K562 (cell line): ENCODE measurements at regions not wholly inside any gene's neighbourhood (a gene's known extent, or its start where the extent isn't known, plus 50 kb on each side); places are given as distances from the start of the nearest gene placed in this dataset.
A peak's percentile ranks its signal among the peaks of the same experiment; 100 is the strongest.
"Not testable (repeated sequence)": the region's sequence is repeated elsewhere in the genome, so short reads cannot be mapped to it uniquely, and the experiment has no call there.

Experiments
- ATAC-seq: fragments of 200-7000 bp; cut with Tn5 transposase; 3 replicates; pipeline ENCODE4 v1.9.1; 2020; ENCODE audit warnings: moderate library complexity
- BruUV-seq: library from RNA; stranded (reverse); fragments of 400-500 nt; replicated peaks from 2 replicates; lab custom pipeline; 2021; lab: Mats Ljungman, UMichigan
- CTCF ChIA-PET: fragments of 300-600 bp; formaldehyde crosslinking; extraction: SDS; loops from one replicate; lab custom pipeline; 2021; ENCODE audit warnings: low intra/inter-chr PET ratio; lab: Yijun Ruan, JAX
- POLR2A ChIA-PET: fragments of 300-600, 350-650 bp; sonication (Branson Sonifier 250); formaldehyde crosslinking; extraction: SDS; loops from one replicate; lab custom pipeline; 2021; ENCODE audit warnings: antibody characterized with exemption, inconsistent platforms; lab: Yijun Ruan, JAX
- DNase-seq, 4 experiments: peaks; one replicate each; pipeline versions ENCODE4 v3.0.0 to v3.0.0-alpha.2; 2011 to 2018; ENCODE audit warnings: low spot score in 3 of 4, mixed read lengths in 3 of 4; ENCODE audit errors: extremely low read depth in 1 of 4
- FAIRE-seq: peaks from 2 replicates; lab custom pipeline; 2011; peaks lifted over from hg19 to GRCh38; lab: Jason Lieb, UNC
- H2AFZ ChIP-seq: 2 replicates; pipeline ENCODE4 v1.6.0; 2011; ENCODE audit warnings: low read depth, low read length, control low read depth, inconsistent platforms
- H3K27ac ChIP-seq: fragments of 200-600 bp; 3 replicates; pipeline ENCODE4 v1.8.0; 2011; ENCODE audit warnings: low read depth, mild to moderate bottlenecking, control low read depth, inconsistent platforms, low read length, moderate library complexity, mixed read lengths; ENCODE audit errors: extremely low read depth
- H3K27me3 ChIP-seq, 2 experiments: fragments of 300-600 bp in 1 of 2; 2 replicates in 1 of 2; 3 replicates in 1 of 2; pipeline versions ENCODE4 v1.6.0 to v1.8.0; 2011; ENCODE audit warnings: inconsistent platforms in 2 of 2, low read length in 2 of 2, mild to moderate bottlenecking in 1 of 2, mixed read lengths in 1 of 2, moderate library complexity in 1 of 2; ENCODE audit not compliant: control insufficient read depth in 2 of 2, insufficient read depth in 2 of 2
- H3K36me3 ChIP-seq: fragments of 300-600 bp; 3 replicates; pipeline ENCODE4 v1.8.0; 2011; ENCODE audit warnings: mild to moderate bottlenecking, low read length, inconsistent platforms; ENCODE audit not compliant: control insufficient read depth, insufficient read depth
- H3K4me1 ChIP-seq, 2 experiments: fragments of 200-600 bp in 1 of 2; replicated peaks in 1 of 2; 2 replicates in 1 of 2; 3 replicates in 1 of 2; pipeline versions ENCODE4 v1.5.1 to v1.8.0; 2011; ENCODE audit warnings: inconsistent platforms in 2 of 2, low read length in 2 of 2, mild to moderate bottlenecking in 1 of 2, mixed read lengths in 1 of 2, moderate library complexity in 1 of 2; ENCODE audit not compliant: control insufficient read depth in 2 of 2, insufficient read depth in 2 of 2
- H3K4me2 ChIP-seq: 2 replicates; pipeline ENCODE4 v1.6.1; 2011; ENCODE audit warnings: low read length, control low read depth, inconsistent platforms, mixed read lengths; ENCODE audit not compliant: insufficient read depth
- H3K4me3 ChIP-seq: fragments of 200-600 bp; sonication (generic), shearing (Covaris generic); 2 replicates; pipeline ENCODE4 v1.5.1; 2016; ENCODE audit warnings: control low read depth, inconsistent platforms
- H3K79me2 ChIP-seq: fragments of 200-600 bp; 3 replicates; pipeline ENCODE4 v1.8.0; 2011; ENCODE audit warnings: low read length, inconsistent platforms; ENCODE audit not compliant: control insufficient read depth, insufficient read depth
- H3K9ac ChIP-seq, 2 experiments: 2 replicates each; pipeline versions ENCODE4 v1.6.0 to v1.6.1; 2011; ENCODE audit warnings: low read depth in 2 of 2, low read length in 2 of 2, control low read depth in 1 of 2, inconsistent platforms in 1 of 2, mild to moderate bottlenecking in 1 of 2, mixed read lengths in 1 of 2; ENCODE audit not compliant: insufficient read depth in 1 of 2
- H3K9me1 ChIP-seq: one replicate; pipeline ENCODE4 v1.6.0; 2011; ENCODE audit warnings: inconsistent platforms, mild to moderate bottlenecking, low read length, moderate library complexity; ENCODE audit not compliant: control insufficient read depth, insufficient read depth
- H3K9me3 ChIP-seq: replicated peaks from 2 replicates; pipeline ENCODE4 v1.5.1; 2011; ENCODE audit warnings: low read depth, low read length, inconsistent platforms; ENCODE audit not compliant: control insufficient read depth, insufficient read depth
- H4K20me1 ChIP-seq: replicated peaks from 2 replicates; pipeline ENCODE4 v1.6.1; 2011; ENCODE audit warnings: low read length, inconsistent platforms, mixed read lengths; ENCODE audit not compliant: control insufficient read depth, insufficient read depth
- MXI1 ChIP-seq: IDR thresholded peaks from 2 replicates; pipeline ENCODE4 v1.6.1; 2011; ENCODE audit warnings: low read depth, mild to moderate bottlenecking, improper control_type of control experiment, low read length
- TAL1 ChIP-seq: fragments of 450-650 bp; IDR thresholded peaks from 2 replicates; pipeline ENCODE4 v1.6.1; 2016; ENCODE audit warnings: mild to moderate bottlenecking
- WGBS: fragments of 100-300 bp; shearing (Covaris generic); methylation state at CpG from one replicate; pipeline ENCODE4 v1.1.6; 2016; ENCODE audit warnings: low coverage, mixed read lengths; ENCODE audit not compliant: insufficient coverage; ENCODE audit errors: missing lambda C conversion rate; 5-methylcytosine and 5-hydroxymethylcytosine counted together
- in situ Hi-C: fragments of 300-500 bp; cut with MboI; formaldehyde crosslinking; loops from 4 replicates; pipeline ENCODE4 v1.15.0; 2018; ENCODE audit warnings: inconsistent platforms, mixed read lengths
- intact Hi-C: fragments of 100-400 bp; cut with micrococcal nuclease; formaldehyde crosslinking; loops from 2 replicates; pipeline ENCODE4 v1.14.2; 2022
- TF ChIP-seq, protein P1 (sequence below): fragments of 450-650 bp; IDR thresholded peaks from 2 replicates; pipeline ENCODE4 v1.6.1; 2016; ENCODE audit warnings: mild to moderate bottlenecking, moderate library complexity

GRCh38 chr10:78342827-78343653, 309.4 kb downstream of the RPS24 start:
- in situ Hi-C loops: no loop called here
- no peaks in the 10 kb centered on the region for H3K79me2 ChIP-seq
- H3K4me3 ChIP-seq: no peak overlapping the region
- peaks cover 0 to 24% of the 10 kb centered on the region in 2 experiments; a peak in 2 of 5 replicates for H3K27me3 ChIP-seq
- no peak overlapping the region for H3K4me2 ChIP-seq
- H3K9me3 ChIP-seq: no peaks in the 10 kb centered on the region
- ATAC-seq: no peak
- TF ChIP-seq, protein P1, sequence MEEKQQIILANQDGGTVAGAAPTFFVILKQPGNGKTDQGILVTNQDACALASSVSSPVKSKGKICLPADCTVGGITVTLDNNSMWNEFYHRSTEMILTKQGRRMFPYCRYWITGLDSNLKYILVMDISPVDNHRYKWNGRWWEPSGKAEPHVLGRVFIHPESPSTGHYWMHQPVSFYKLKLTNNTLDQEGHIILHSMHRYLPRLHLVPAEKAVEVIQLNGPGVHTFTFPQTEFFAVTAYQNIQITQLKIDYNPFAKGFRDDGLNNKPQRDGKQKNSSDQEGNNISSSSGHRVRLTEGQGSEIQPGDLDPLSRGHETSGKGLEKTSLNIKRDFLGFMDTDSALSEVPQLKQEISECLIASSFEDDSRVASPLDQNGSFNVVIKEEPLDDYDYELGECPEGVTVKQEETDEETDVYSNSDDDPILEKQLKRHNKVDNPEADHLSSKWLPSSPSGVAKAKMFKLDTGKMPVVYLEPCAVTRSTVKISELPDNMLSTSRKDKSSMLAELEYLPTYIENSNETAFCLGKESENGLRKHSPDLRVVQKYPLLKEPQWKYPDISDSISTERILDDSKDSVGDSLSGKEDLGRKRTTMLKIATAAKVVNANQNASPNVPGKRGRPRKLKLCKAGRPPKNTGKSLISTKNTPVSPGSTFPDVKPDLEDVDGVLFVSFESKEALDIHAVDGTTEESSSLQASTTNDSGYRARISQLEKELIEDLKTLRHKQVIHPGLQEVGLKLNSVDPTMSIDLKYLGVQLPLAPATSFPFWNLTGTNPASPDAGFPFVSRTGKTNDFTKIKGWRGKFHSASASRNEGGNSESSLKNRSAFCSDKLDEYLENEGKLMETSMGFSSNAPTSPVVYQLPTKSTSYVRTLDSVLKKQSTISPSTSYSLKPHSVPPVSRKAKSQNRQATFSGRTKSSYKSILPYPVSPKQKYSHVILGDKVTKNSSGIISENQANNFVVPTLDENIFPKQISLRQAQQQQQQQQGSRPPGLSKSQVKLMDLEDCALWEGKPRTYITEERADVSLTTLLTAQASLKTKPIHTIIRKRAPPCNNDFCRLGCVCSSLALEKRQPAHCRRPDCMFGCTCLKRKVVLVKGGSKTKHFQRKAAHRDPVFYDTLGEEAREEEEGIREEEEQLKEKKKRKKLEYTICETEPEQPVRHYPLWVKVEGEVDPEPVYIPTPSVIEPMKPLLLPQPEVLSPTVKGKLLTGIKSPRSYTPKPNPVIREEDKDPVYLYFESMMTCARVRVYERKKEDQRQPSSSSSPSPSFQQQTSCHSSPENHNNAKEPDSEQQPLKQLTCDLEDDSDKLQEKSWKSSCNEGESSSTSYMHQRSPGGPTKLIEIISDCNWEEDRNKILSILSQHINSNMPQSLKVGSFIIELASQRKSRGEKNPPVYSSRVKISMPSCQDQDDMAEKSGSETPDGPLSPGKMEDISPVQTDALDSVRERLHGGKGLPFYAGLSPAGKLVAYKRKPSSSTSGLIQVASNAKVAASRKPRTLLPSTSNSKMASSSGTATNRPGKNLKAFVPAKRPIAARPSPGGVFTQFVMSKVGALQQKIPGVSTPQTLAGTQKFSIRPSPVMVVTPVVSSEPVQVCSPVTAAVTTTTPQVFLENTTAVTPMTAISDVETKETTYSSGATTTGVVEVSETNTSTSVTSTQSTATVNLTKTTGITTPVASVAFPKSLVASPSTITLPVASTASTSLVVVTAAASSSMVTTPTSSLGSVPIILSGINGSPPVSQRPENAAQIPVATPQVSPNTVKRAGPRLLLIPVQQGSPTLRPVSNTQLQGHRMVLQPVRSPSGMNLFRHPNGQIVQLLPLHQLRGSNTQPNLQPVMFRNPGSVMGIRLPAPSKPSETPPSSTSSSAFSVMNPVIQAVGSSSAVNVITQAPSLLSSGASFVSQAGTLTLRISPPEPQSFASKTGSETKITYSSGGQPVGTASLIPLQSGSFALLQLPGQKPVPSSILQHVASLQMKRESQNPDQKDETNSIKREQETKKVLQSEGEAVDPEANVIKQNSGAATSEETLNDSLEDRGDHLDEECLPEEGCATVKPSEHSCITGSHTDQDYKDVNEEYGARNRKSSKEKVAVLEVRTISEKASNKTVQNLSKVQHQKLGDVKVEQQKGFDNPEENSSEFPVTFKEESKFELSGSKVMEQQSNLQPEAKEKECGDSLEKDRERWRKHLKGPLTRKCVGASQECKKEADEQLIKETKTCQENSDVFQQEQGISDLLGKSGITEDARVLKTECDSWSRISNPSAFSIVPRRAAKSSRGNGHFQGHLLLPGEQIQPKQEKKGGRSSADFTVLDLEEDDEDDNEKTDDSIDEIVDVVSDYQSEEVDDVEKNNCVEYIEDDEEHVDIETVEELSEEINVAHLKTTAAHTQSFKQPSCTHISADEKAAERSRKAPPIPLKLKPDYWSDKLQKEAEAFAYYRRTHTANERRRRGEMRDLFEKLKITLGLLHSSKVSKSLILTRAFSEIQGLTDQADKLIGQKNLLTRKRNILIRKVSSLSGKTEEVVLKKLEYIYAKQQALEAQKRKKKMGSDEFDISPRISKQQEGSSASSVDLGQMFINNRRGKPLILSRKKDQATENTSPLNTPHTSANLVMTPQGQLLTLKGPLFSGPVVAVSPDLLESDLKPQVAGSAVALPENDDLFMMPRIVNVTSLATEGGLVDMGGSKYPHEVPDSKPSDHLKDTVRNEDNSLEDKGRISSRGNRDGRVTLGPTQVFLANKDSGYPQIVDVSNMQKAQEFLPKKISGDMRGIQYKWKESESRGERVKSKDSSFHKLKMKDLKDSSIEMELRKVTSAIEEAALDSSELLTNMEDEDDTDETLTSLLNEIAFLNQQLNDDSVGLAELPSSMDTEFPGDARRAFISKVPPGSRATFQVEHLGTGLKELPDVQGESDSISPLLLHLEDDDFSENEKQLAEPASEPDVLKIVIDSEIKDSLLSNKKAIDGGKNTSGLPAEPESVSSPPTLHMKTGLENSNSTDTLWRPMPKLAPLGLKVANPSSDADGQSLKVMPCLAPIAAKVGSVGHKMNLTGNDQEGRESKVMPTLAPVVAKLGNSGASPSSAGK: no peak
- no peak for TF ChIP-seq TAL1
- no peak for TF ChIP-seq MXI1
- no peak overlapping the region for H3K27ac ChIP-seq
- intact Hi-C loops: no loop called here
- under 1% methylated on average over 11 of the region's 11 CpGs for WGBS
- ChIA-PET CTCF (no interaction called here), POLR2A (no interaction called here)
- H3K4me1 ChIP-seq: no peaks in the 10 kb centered on the region
- no peak overlapping the region for H2AFZ ChIP-seq
- no peak for DNase-seq
- no peaks in the 10 kb centered on the region for H3K9me1 ChIP-seq
- H3K36me3 ChIP-seq: no peaks in the 10 kb centered on the region
- FAIRE-seq: peak; percentile 40
- H3K9ac ChIP-seq: no peak overlapping the region
- BruUV-seq: no TSS peak
- H4K20me1 ChIP-seq: 0 out of 2 replicates have a peak, but pooled peaks cover 3% of the 10 kb centered on the region

DNA sequence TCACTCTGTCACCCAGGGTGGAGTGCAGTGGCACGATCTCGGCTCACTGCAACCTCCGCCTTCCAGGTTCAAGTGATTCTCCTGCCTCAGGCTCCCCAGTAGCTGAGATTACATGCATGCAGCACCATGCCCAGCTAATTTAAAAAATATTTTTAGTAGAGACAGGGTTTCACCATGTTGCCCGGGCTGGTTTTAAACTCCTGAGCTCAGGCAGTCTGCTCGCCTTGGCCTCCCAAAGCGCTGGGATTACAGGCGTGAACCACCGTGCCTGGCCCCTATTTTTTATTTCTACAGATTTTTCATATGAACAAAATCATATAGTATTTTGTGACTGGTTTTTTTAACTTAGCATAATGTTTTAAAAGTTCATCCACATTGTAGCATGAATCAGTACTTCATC, 310.6 kb downstream of the RPS24 start:
- intact Hi-C loops, H3K4me1 ChIP-seq, H3K27ac ChIP-seq, H3K4me3 ChIP-seq, ATAC-seq, H3K9me3 ChIP-seq, H3K36me3 ChIP-seq, H3K79me2 ChIP-seq, H3K9me1 ChIP-seq, DNase-seq, POLR2A ChIA-PET, H2AFZ ChIP-seq, H3K4me2 ChIP-seq, BruUV-seq, in situ Hi-C loops, H4K20me1 ChIP-seq, FAIRE-seq, CTCF ChIA-PET, H3K9ac ChIP-seq: not testable (repeated sequence)
- H3K27me3 ChIP-seq: peaks cover 0 to 15% of the 10 kb centered on the region in 2 experiments; a peak in 2 of 5 replicates
- WGBS: 8% methylated on average over 8 of the region's 8 CpGs
